ENCODE measurements at regions not wholly inside any gene's neighbourhood (a gene's known extent, or its start where the extent isn't known, plus 50 kb on each side); places are given as distances from the start of the nearest gene placed in this dataset.

DNA sequence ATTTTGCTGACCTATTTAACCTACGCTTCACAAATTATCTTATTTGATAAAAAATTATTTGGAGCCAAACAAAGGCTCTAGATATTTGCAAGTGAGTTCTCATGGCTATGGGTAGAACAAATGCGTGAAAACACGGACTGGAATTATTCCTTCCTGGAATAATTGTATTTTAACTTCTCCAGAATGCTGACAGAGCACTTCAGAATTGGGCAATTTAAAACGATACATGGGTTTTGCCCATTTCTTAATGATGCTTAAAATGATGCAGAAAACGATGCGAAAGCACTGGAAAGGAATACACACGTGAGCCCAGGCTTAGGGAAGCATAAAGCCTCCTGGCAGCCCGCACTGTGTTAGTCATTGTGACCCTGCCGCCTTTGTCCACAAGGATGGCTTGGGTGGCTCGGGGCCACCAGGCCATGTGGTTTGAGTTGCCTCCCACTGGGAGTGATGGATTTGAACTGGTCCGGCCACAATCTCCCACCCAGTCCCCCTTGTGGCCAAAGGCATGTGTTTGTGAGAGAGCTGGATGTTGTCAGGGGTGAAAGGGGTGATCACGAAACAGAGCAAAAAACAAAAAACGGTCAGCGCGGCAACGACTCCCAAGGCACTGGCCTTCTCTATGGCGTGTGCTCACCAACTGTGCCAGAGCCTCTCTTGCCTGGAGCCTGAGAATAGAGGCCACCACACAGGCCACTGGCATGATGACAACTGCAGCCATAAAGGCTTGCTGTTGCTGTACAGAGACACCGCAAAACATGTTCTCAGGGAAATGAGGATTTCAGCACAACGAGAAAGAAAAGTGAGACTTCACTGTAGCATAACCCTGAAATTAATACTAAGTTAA, 234.2 kb upstream of the ADAMTS16 start:
- Histone ChIP-seq H3K9me3 (replicated peaks in 1 of 11) (no peaks in the 10 kb centered on the region), H4K20me1 (no peaks in the 10 kb centered on the region), H3K9ac (no peak overlapping the region), H3K4me2 (no peak overlapping the region), H3K27ac (no peak overlapping the region), H3K4me3 (no peak overlapping the region), H3K27me3 (no peaks in the 10 kb centered on the region), H3K36me3 (no peaks in the 10 kb centered on the region), H3K4me1 (no peaks in the 10 kb centered on the region)
- TF ChIP-seq Cebpa-rat (IDR thresholded peaks at IDR 0.05): no peak

DNA sequence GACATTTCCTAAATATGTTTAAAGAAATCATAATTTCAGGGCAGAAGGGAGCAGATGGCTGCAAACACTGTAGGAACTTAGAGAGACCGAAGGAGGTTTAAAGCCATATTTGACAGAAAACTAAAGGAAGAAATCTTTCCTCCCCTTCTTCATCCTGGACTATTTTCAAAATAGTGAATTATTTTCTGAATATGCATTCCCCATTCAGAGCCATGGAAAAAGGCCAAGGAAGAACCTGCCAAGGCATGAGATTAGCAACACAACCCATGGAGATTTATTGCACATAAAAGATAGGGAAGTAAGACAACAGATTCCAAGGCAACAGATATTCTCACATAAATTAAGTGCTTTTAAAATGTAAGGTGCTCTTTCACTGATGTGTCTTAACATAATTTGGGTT, 233.3 kb upstream of the ADAMTS16 start:
- peaks cover 0 to 4% (median 0%) of the 10 kb centered on the region in 11 experiments; a peak in 1 of 22 replicates for H3K9me3 ChIP-seq (replicated peaks in 1 of 11)

DNA sequence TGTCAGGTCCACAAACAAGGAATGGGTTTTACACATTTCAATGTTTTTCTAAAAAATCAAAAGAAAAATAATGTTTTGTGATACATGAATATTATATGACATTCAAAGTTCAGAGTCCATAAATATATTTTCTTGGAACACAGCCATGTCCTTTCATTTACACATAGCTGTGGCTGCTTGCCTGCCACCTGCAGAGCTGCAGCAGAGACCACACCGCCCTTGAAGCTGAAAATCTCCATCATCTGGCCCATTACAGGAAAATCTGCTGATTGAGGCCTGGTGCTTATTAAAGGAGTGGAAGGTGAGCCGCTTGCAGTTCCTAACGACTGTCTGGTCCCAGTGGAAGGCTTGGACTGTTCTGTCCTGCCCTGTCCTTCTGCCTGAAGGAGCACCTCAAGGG, 232.6 kb upstream of the ADAMTS16 start:
- Histone ChIP-seq H3K9me3 (replicated peaks in 1 of 11) (peaks cover 0 to 4% (median 0%) of the 10 kb centered on the region in 11 experiments; a peak in 1 of 22 replicates), H3K4me2 (no peak overlapping the region), H3K36me3 (no peaks in the 10 kb centered on the region), H3K4me3 (no peak overlapping the region), H4K20me1 (no peaks in the 10 kb centered on the region), H3K4me1 (no peaks in the 10 kb centered on the region), H3K27ac (no peak overlapping the region), H3K9ac (no peak overlapping the region), H3K27me3 (no peaks in the 10 kb centered on the region)
- TF ChIP-seq Cebpa-rat (IDR thresholded peaks at IDR 0.05): no peak

More for the DNA sequence above, 233.3 kb upstream of the ADAMTS16 start:
- no peak for TF ChIP-seq Cebpa-rat (IDR thresholded peaks at IDR 0.05)
- no peaks in the 10 kb centered on the region for H3K36me3 ChIP-seq
- H3K4me2 ChIP-seq: no peak overlapping the region
- H3K9ac ChIP-seq: no peak overlapping the region
- H3K4me3 ChIP-seq: no peak overlapping the region
- no peaks in the 10 kb centered on the region for H3K27me3 ChIP-seq
- H4K20me1 ChIP-seq: no peaks in the 10 kb centered on the region
- no peak overlapping the region for H3K27ac ChIP-seq
- no peaks in the 10 kb centered on the region for H3K4me1 ChIP-seq

DNA sequence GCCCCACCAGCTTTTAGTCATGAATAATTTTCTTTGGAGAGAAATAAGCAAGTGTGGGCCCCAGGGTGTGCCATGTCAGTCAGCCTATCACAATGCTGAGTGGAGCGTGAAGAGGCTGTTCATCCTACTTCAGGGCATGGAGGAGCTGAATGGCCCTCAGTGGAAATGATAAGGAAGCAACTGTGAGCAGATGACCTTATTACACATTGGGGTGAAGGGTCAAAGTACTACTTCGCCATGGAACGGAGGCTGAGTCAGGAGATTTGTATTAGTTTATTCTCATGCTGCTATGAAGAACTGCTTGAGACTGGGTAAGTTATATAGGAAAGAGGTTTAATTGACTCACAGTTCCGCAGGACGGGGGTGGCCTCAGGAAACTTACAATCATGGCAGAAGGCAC, 231.0 kb upstream of the ADAMTS16 start:
- Histone ChIP-seq H3K9me3 (replicated peaks in 1 of 11) (peaks cover 0 to 4% (median 0%) of the 10 kb centered on the region in 11 experiments; a peak in 1 of 22 replicates), H3K27me3 (no peaks in the 10 kb centered on the region), H3K9ac (no peak overlapping the region), H3K4me3 (no peak overlapping the region), H3K36me3 (no peaks in the 10 kb centered on the region), H3K4me2 (no peak overlapping the region), H3K4me1 (no peaks in the 10 kb centered on the region), H3K27ac (no peak overlapping the region), H4K20me1 (no peaks in the 10 kb centered on the region)
- TF ChIP-seq Cebpa-rat (IDR thresholded peaks at IDR 0.05): no peak

DNA sequence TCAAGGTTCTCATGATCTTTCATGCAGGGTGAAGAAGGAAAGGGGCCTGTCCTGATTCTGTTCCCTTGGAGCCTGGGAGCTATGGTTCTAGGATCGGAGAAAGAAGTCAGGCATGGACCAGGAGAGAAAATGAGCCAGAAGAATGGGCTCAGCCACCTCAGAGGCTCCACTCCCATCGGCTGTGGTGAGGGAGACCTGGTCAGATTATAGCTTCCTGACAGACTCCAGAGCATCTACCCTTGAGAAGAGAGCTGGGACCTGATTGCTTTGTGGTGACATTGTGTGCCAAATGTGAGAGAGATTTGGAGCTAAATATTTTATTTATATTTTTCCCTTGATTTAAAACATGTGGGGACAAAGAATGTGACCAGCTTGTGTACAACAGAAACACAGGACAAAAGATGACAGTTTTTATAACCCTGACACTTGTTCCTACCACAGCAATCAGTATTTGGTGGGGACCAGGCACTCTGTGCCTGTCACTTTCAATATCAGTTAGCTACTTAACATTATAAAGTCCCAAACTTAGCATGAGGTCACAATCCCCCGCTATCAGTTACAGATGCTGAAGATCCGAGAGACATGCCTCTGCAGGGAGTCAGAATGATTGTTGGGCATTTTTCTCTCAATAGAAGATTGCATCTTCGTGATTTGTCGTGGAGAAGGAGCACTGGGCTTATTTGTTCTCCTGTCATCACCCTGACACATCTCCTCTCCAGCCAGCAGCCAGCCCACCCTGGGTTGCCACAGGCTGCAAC, 228.3 kb upstream of the ADAMTS16 start:
- no peak for TF ChIP-seq Cebpa-rat (IDR thresholded peaks at IDR 0.05)
- no peaks in the 10 kb centered on the region for H3K36me3 ChIP-seq
- peaks cover 0 to 4% (median 0%) of the 10 kb centered on the region in 11 experiments; a peak in 1 of 22 replicates for H3K9me3 ChIP-seq (replicated peaks in 1 of 11)

DNA sequence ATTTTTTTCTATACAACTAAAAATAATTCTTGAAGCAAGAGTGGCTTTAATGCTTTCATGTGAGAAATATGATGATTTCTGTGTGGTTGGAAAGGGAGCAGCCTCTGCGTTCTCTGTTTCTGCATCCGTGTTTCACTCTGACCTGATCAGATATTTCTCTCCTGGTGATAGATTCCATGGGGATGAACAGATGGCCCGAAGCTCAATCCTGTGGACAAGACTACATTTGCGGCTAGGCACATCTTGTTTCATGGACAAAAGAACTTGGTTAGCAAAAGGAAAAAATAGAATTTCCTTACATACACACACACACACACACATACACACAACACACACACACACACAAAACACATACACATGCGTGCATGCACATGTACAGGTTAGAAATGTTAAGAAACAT, 218.2 kb upstream of the ADAMTS16 start:
- H3K9me3 ChIP-seq (replicated peaks in 1 of 11): no peaks in the 10 kb centered on the region
- H3K36me3 ChIP-seq: no peaks in the 10 kb centered on the region
- H4K20me1 ChIP-seq: no peaks in the 10 kb centered on the region
- TF ChIP-seq Cebpa-rat (IDR thresholded peaks at IDR 0.05): no peak
- no peak overlapping the region for H3K9ac ChIP-seq
- no peak overlapping the region for H3K4me2 ChIP-seq
- H3K4me3 ChIP-seq: no peak overlapping the region
- H3K4me1 ChIP-seq: no peaks in the 10 kb centered on the region
- H3K27me3 ChIP-seq: no peaks in the 10 kb centered on the region
- no peak overlapping the region for H3K27ac ChIP-seq

More for the DNA sequence above, 228.3 kb upstream of the ADAMTS16 start:
- Histone ChIP-seq H4K20me1 (no peaks in the 10 kb centered on the region), H3K4me2 (no peak overlapping the region), H3K27me3 (no peaks in the 10 kb centered on the region), H3K4me1 (no peaks in the 10 kb centered on the region), H3K4me3 (no peak overlapping the region), H3K27ac (no peak overlapping the region), H3K9ac (no peak overlapping the region)

DNA sequence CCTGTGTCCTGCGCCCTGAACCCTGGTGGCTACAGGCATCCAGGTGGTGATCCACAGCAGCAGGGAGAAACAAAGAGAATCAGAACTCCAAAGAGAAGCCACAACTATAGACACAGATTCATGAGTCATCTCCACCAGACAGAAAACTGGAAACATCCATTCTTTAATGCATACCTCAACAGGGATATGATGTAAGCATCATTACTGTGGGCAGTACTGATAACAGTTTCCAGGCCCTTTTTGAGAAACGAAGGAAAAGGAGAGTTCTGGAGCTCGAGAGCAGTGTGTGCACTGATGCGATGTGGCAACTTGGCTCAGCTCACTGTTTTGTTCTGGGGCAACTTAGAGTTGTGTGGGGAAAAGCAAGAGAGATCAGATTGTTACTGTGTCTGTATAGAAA, 215.6 kb upstream of the ADAMTS16 start:
- Histone ChIP-seq H3K4me2 (no peak overlapping the region), H3K9me3 (replicated peaks in 1 of 11) (no peaks in the 10 kb centered on the region)

DNA sequence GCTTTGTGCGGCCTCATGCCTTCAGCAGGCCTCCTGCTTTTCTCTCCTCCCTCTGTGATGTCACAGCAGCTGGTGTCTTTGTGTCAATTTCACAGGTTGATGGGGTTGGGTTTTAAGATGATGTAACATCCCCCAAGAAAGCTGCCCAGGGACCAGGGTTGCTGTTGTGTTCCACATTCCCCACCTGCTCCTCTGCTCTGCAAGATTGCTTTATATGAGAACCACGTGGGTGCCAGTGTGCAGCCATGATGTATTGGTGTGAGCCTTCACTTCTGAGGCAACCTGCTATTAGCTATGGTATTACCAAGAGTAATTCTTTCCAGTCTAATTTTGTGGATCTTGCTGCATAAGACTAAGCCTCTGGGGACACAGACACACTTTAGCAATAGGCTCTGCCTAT, 213.0 kb upstream of the ADAMTS16 start:
- no peak for TF ChIP-seq Cebpa-rat (IDR thresholded peaks at IDR 0.05)
- Histone ChIP-seq H3K36me3 (no peaks in the 10 kb centered on the region), H3K4me3 (no peak overlapping the region), H3K9ac (no peak overlapping the region), H3K4me1 (no peaks in the 10 kb centered on the region), H4K20me1 (no peaks in the 10 kb centered on the region), H3K27ac (no peak overlapping the region), H3K27me3 (no peaks in the 10 kb centered on the region), H3K9me3 (replicated peaks in 1 of 11) (no peaks in the 10 kb centered on the region), H3K4me2 (no peak overlapping the region)

More for the DNA sequence above, 215.6 kb upstream of the ADAMTS16 start:
- Histone ChIP-seq H3K27me3 (no peaks in the 10 kb centered on the region), H3K27ac (no peak overlapping the region), H3K36me3 (no peaks in the 10 kb centered on the region), H3K9ac (no peak overlapping the region), H3K4me1 (no peaks in the 10 kb centered on the region), H4K20me1 (no peaks in the 10 kb centered on the region), H3K4me3 (no peak overlapping the region)
- TF ChIP-seq Cebpa-rat (IDR thresholded peaks at IDR 0.05): no peak

DNA sequence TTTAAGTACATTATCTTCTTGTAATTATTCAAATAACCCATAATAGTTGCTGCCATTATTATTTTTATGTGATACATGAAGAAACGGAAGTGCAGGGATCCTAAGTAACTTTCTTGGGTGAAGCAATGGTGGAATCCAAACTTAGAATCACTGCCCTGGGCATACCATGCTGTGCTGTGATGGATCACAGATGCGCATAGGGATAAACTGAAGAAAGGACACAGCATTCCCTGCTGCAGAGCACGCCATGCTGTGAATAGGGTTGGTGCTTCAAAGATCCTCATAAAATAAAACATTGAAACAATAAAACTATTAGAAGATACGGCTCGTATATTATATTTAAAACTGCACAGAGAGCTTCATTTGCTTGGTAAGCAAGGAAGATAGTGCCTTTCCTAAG, 211.7 kb upstream of the ADAMTS16 start:
- H3K4me3 ChIP-seq: no peak overlapping the region
- H3K4me2 ChIP-seq: no peak overlapping the region
- H3K4me1 ChIP-seq: no peaks in the 10 kb centered on the region
- H4K20me1 ChIP-seq: no peaks in the 10 kb centered on the region
- no peaks in the 10 kb centered on the region for H3K27me3 ChIP-seq
- H3K36me3 ChIP-seq: no peaks in the 10 kb centered on the region
- H3K9ac ChIP-seq: no peak overlapping the region
- no peak overlapping the region for H3K27ac ChIP-seq
- peaks cover 4 to 9% (median 8%) of the 10 kb centered on the region in 11 experiments; a peak in 13 of 22 replicates for H3K9me3 ChIP-seq (replicated peaks in 1 of 11)
- no peak for TF ChIP-seq Cebpa-rat (IDR thresholded peaks at IDR 0.05)

All from BLaER1 treated with 17β-estradiol and CSF1 and Interleukin-3, amounts not matched to agents 10 nM and 100 nM (cell line).